A673 (cell line): ENCODE measurements at regions not wholly inside any gene's neighbourhood (a gene's known extent, or its start where the extent isn't known, plus 50 kb on each side); places are given as distances from the start of the nearest gene placed in this dataset.

Experiments used
- CTCF ChIP-seq: fragments of 300-800, 200-600 bp; sonication (generic); conservative IDR thresholded peaks from 2 replicates; pipeline ENCODE4 v1.5.1; 2017; ENCODE audit warnings: low read depth, mild to moderate bottlenecking, antibody characterized with exemption, low read length, moderate library complexity, mixed read lengths
- EZH2 ChIP-seq: fragments of 200-600 bp; sonication (generic); IDR thresholded peaks from 2 replicates; pipeline ENCODE4 v1.6.1; 2017; ENCODE audit warnings: borderline replicate concordance, low read depth, mild to moderate bottlenecking, mixed read lengths, antibody characterized with exemption, low read length; ENCODE audit not compliant: poor library complexity, severe bottlenecking

- no peak for TF ChIP-seq CTCF
- no peak for TF ChIP-seq EZH2
These were observed 208.9 kb upstream of the MYL2 start for GRCh38 chr12:111129149-111129767.
